ENCODE measurements at regions not wholly inside any gene's neighbourhood (a gene's known extent, or its start where the extent isn't known, plus 50 kb on each side); places are given as distances from the start of the nearest gene placed in this dataset.
A peak's percentile ranks its signal among the peaks of the same experiment; 100 is the strongest.

- no peak overlapping the region for H3K4me3 ChIP-seq (ENCODE audit: low read depth, low read length)
Measured at GRCh38 chr4:53815281-53815680, 224.0 kb upstream of the LNX1 start.

GRCh38 chr4:53813998-53814397 is 222.7 kb upstream of the LNX1 start:
- no peak overlapping the region for H3K4me3 ChIP-seq (ENCODE audit: low read depth, low read length)
- TF ChIP-seq CTCF (IDR thresholded peaks at IDR 0.05; ENCODE audit: low read depth, low read length), result no peak

More at GRCh38 chr4:53815281-53815680, 224.0 kb upstream of the LNX1 start:
- TF ChIP-seq CTCF (IDR thresholded peaks at IDR 0.05; ENCODE audit: low read depth, low read length), result no peak

GRCh38 chr4:53810643-53811042 is 219.4 kb upstream of the LNX1 start:
- no peak overlapping the region for H3K4me3 ChIP-seq (ENCODE audit: low read depth, low read length)
- no peak for TF ChIP-seq CTCF (IDR thresholded peaks at IDR 0.05; ENCODE audit: low read depth, low read length)

GRCh38 chr4:53809816-53810215 is 218.5 kb upstream of the LNX1 start:
- no peak for TF ChIP-seq CTCF (IDR thresholded peaks at IDR 0.05; ENCODE audit: low read depth, low read length)
- no peak overlapping the region for H3K4me3 ChIP-seq (ENCODE audit: low read depth, low read length)

GRCh38 chr4:53805291-53805690 is 214.0 kb upstream of the LNX1 start:
- H3K4me3 ChIP-seq (ENCODE audit: low read depth, low read length), result no peak overlapping the region
- no peak for TF ChIP-seq CTCF (IDR thresholded peaks at IDR 0.05; ENCODE audit: low read depth, low read length)

GRCh38 chr4:53804719-53805118 is 213.4 kb upstream of the LNX1 start:
- H3K4me3 ChIP-seq (ENCODE audit: low read depth, low read length), result no peak overlapping the region
- TF ChIP-seq CTCF (IDR thresholded peaks at IDR 0.05; ENCODE audit: low read depth, low read length), result peak; percentile 12; the same call in 1 of the 2 replicates

- TF ChIP-seq CTCF (IDR thresholded peaks at IDR 0.05; ENCODE audit: low read depth, low read length), result no peak
- H3K4me3 ChIP-seq (ENCODE audit: low read depth, low read length), result no peak overlapping the region
Measured at GRCh38 chr4:53802500-53802899, 211.2 kb upstream of the LNX1 start.
